ENCODE measurements at regions not wholly inside any gene's neighbourhood (a gene's known extent, or its start where the extent isn't known, plus 50 kb on each side); places are given as distances from the start of the nearest gene placed in this dataset.

DNA sequence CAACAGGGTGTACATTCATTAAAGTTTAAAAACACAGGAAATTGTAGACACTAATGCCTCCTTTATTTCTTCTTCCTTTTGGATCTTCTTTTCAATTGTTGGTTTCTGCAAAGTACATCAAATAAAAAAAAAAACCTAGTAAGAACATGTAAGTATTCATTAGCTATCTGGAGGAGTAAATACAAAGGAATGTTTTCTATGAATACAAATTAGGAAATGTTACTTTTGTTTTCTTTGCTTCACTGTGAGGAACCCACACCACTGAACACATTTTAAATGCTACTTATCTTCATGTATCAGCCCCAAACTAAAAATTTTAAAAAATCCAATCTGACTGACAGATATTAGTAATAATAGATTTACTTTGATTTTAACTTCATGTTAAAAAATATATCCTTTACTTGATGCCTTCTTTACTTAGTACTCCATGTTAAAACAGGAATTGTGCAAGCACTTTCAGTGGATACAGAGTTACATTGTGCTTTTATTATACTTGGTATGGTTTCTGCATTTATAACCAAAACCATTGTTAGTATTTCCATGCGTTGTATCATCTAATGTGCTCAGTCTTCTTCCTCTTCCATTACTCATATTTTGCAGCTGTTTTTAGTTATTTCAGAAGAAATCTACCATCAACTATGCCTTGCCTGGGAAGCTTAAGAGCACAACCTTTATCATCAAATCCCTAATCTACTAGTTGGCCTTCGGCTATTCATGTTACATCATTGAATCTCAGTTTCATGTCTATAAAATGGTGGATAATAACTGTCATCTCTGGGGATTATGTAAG lies 236.9 kb upstream of the DPYD start:
- H3K4me2 ChIP-seq (ENCODE audit: low read length) = no peak overlapping the region
- H3K4me3 ChIP-seq (ENCODE audit: low read length) = no peak overlapping the region

DNA sequence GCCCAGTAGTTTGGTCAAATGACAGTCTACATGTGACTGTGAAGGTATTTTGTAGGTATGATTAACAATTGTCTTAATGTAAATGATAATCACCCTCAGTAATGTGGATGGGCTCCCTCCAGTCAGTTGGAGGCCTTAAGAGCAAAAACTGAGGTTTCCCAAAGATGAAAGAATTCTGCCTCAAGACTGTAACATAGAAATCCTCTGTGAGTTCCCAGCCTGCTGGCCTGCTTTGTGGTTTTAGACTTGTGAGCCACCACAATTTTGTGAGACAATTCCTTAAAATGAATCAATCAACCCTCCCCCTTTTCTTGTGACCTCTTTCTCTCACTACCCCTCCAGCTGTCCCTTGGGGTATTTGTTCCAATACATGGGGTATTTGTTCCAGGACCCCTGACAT lies 226.4 kb upstream of the DPYD start:
- no peaks in the 10 kb centered on the region for H3K36me3 ChIP-seq (ENCODE audit: insufficient read depth, low read length)
- no peak overlapping the region for H3K4me2 ChIP-seq (ENCODE audit: low read length)

More for the DNA sequence above, 236.9 kb upstream of the DPYD start:
- Histone ChIP-seq H3K27me3 (ENCODE audit: insufficient read depth, low read depth, low read length) (no peaks in the 10 kb centered on the region), H3F3A (ENCODE audit: insufficient read depth, low read length, poor library complexity, severe bottlenecking) (no peaks in the 10 kb centered on the region), H2AFZ (ENCODE audit: low read depth, low read length) (no peak overlapping the region), H3K36me3 (ENCODE audit: insufficient read depth, low read length) (no peaks in the 10 kb centered on the region), H3K27ac (ENCODE audit: low read length) (no peak overlapping the region), H3K79me2 (replicated peaks; ENCODE audit: insufficient read depth, low read length) (no peaks in the 10 kb centered on the region), H3K9ac (ENCODE audit: low read length) (no peak overlapping the region), H3K9me3 (ENCODE audit: low read length) (no peaks in the 10 kb centered on the region), H4K20me1 (ENCODE audit: insufficient read depth) (no peaks in the 10 kb centered on the region), H3K9me2 (ENCODE audit: insufficient read depth, low read length) (no peaks in the 10 kb centered on the region)
- TF ChIP-seq, protein P1, sequence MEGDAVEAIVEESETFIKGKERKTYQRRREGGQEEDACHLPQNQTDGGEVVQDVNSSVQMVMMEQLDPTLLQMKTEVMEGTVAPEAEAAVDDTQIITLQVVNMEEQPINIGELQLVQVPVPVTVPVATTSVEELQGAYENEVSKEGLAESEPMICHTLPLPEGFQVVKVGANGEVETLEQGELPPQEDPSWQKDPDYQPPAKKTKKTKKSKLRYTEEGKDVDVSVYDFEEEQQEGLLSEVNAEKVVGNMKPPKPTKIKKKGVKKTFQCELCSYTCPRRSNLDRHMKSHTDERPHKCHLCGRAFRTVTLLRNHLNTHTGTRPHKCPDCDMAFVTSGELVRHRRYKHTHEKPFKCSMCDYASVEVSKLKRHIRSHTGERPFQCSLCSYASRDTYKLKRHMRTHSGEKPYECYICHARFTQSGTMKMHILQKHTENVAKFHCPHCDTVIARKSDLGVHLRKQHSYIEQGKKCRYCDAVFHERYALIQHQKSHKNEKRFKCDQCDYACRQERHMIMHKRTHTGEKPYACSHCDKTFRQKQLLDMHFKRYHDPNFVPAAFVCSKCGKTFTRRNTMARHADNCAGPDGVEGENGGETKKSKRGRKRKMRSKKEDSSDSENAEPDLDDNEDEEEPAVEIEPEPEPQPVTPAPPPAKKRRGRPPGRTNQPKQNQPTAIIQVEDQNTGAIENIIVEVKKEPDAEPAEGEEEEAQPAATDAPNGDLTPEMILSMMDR (IDR thresholded peaks at IDR 0.05; ENCODE audit: poor library complexity, severe bottlenecking) = no peak
- no peak for TF ChIP-seq SMC3 (conservative IDR thresholded peaks at IDR 0.05; ENCODE audit: poor library complexity)
- TF ChIP-seq MXI1 (conservative IDR thresholded peaks at IDR 0.05; ENCODE audit: poor library complexity, severe bottlenecking) = no peak
- no peak for TF ChIP-seq EP300 (conservative IDR thresholded peaks at IDR 0.05; ENCODE audit: poor library complexity, severe bottlenecking)
- TF ChIP-seq EZH2 (IDR thresholded peaks at IDR 0.05; ENCODE audit: borderline replicate concordance, insufficient read depth, low read length, poor library complexity, severe bottlenecking) = no peak
- TF ChIP-seq POLR2AphosphoS5 (IDR thresholded peaks at IDR 0.05) = no peak
- no peak for TF ChIP-seq TAF1 (IDR thresholded peaks at IDR 0.05; ENCODE audit: low read depth)
- TF ChIP-seq, protein P2, sequence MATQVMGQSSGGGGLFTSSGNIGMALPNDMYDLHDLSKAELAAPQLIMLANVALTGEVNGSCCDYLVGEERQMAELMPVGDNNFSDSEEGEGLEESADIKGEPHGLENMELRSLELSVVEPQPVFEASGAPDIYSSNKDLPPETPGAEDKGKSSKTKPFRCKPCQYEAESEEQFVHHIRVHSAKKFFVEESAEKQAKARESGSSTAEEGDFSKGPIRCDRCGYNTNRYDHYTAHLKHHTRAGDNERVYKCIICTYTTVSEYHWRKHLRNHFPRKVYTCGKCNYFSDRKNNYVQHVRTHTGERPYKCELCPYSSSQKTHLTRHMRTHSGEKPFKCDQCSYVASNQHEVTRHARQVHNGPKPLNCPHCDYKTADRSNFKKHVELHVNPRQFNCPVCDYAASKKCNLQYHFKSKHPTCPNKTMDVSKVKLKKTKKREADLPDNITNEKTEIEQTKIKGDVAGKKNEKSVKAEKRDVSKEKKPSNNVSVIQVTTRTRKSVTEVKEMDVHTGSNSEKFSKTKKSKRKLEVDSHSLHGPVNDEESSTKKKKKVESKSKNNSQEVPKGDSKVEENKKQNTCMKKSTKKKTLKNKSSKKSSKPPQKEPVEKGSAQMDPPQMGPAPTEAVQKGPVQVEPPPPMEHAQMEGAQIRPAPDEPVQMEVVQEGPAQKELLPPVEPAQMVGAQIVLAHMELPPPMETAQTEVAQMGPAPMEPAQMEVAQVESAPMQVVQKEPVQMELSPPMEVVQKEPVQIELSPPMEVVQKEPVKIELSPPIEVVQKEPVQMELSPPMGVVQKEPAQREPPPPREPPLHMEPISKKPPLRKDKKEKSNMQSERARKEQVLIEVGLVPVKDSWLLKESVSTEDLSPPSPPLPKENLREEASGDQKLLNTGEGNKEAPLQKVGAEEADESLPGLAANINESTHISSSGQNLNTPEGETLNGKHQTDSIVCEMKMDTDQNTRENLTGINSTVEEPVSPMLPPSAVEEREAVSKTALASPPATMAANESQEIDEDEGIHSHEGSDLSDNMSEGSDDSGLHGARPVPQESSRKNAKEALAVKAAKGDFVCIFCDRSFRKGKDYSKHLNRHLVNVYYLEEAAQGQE (IDR thresholded peaks at IDR 0.05; ENCODE audit: borderline replicate concordance) = no peak
- TF ChIP-seq RAD21 (conservative IDR thresholded peaks at IDR 0.05) = no peak

More for the DNA sequence above, 226.4 kb upstream of the DPYD start:
- Histone ChIP-seq H3K9me2 (ENCODE audit: insufficient read depth, low read length) (no peaks in the 10 kb centered on the region), H3K79me2 (replicated peaks; ENCODE audit: insufficient read depth, low read length) (no peaks in the 10 kb centered on the region), H3K27ac (ENCODE audit: low read length) (no peak overlapping the region), H3K27me3 (ENCODE audit: insufficient read depth, low read depth, low read length) (no peaks in the 10 kb centered on the region), H4K20me1 (ENCODE audit: insufficient read depth) (no peaks in the 10 kb centered on the region), H3K4me3 (ENCODE audit: low read length) (no peak overlapping the region), H3K9me3 (ENCODE audit: low read length) (no peaks in the 10 kb centered on the region), H3F3A (ENCODE audit: insufficient read depth, low read length, poor library complexity, severe bottlenecking) (no peaks in the 10 kb centered on the region), H3K9ac (ENCODE audit: low read length) (no peak overlapping the region), H2AFZ (ENCODE audit: low read depth, low read length) (no peak overlapping the region)
- no peak for TF ChIP-seq POLR2AphosphoS5 (IDR thresholded peaks at IDR 0.05)
- no peak for TF ChIP-seq SMC3 (conservative IDR thresholded peaks at IDR 0.05; ENCODE audit: poor library complexity)
- TF ChIP-seq, protein P1 (IDR thresholded peaks at IDR 0.05; ENCODE audit: poor library complexity, severe bottlenecking) = no peak
- no peak for TF ChIP-seq EP300 (conservative IDR thresholded peaks at IDR 0.05; ENCODE audit: poor library complexity, severe bottlenecking)
- TF ChIP-seq, protein P2 (IDR thresholded peaks at IDR 0.05; ENCODE audit: borderline replicate concordance) = no peak
- TF ChIP-seq TAF1 (IDR thresholded peaks at IDR 0.05; ENCODE audit: low read depth) = no peak
- no peak for TF ChIP-seq EZH2 (IDR thresholded peaks at IDR 0.05; ENCODE audit: borderline replicate concordance, insufficient read depth, low read length, poor library complexity, severe bottlenecking)
- no peak for TF ChIP-seq RAD21 (conservative IDR thresholded peaks at IDR 0.05)
- TF ChIP-seq MXI1 (conservative IDR thresholded peaks at IDR 0.05; ENCODE audit: poor library complexity, severe bottlenecking) = no peak
